Calu3 (cell line): ENCODE measurements at regions not wholly inside any gene's neighbourhood (a gene's known extent, or its start where the extent isn't known, plus 50 kb on each side); places are given as distances from the start of the nearest gene placed in this dataset.

ENCODE experiments used
- BruUV-seq: library from RNA; stranded (reverse); fragments of 400-500 nt; replicated peaks from 2 replicates; lab custom pipeline; 2021; lab: Mats Ljungman, UMichigan
- CTCF ChIA-PET: fragments of 300-600 bp; sonication (Branson Sonifier 250); formaldehyde crosslinking; loops from one replicate; lab custom pipeline; 2022; ENCODE audit warnings: antibody characterized with exemption; lab: Charles Lee
- DNase-seq: peaks from one replicate; pipeline ENCODE4 v3.0.0; 2022
- H3K27ac Mint-ChIP-seq: one replicate; pipeline ENCODE4 v1.8.0; 2022; ENCODE audit warnings: mixed read lengths; ENCODE audit not compliant: unreplicated experiment
- H3K27me3 Mint-ChIP-seq: one replicate; pipeline ENCODE4 v1.8.0; 2022; ENCODE audit warnings: mixed read lengths; ENCODE audit not compliant: unreplicated experiment
- H3K36me3 Mint-ChIP-seq: one replicate; pipeline ENCODE4 v1.8.0; 2022; ENCODE audit warnings: mild to moderate bottlenecking, moderate library complexity, mixed read lengths; ENCODE audit not compliant: insufficient read depth, unreplicated experiment
- H3K4me1 Mint-ChIP-seq: one replicate; pipeline ENCODE4 v1.8.0; 2022; ENCODE audit warnings: mild to moderate bottlenecking, low read depth, mixed read lengths; ENCODE audit not compliant: unreplicated experiment
- H3K4me3 Mint-ChIP-seq: one replicate; pipeline ENCODE4 v1.8.0; 2022; ENCODE audit warnings: mild to moderate bottlenecking, low read depth, moderate library complexity, mixed read lengths; ENCODE audit not compliant: unreplicated experiment
- H3K9me3 Mint-ChIP-seq: one replicate; pipeline ENCODE4 v1.8.0; 2022; ENCODE audit warnings: low read depth, mixed read lengths; ENCODE audit not compliant: unreplicated experiment
- intact Hi-C: fragments of 100-400 bp; cut with micrococcal nuclease; formaldehyde crosslinking; loops from one replicate; pipeline ENCODE4 v1.10.0; 2022; ENCODE audit not compliant: unreplicated experiment
- TF ChIP-seq, protein P1 (sequence below): fragments of 200-600 bp; IDR thresholded peaks from one replicate; pipeline ENCODE4 v1.8.0; 2022; ENCODE audit warnings: antibody characterized with exemption; ENCODE audit not compliant: unreplicated experiment

DNA sequence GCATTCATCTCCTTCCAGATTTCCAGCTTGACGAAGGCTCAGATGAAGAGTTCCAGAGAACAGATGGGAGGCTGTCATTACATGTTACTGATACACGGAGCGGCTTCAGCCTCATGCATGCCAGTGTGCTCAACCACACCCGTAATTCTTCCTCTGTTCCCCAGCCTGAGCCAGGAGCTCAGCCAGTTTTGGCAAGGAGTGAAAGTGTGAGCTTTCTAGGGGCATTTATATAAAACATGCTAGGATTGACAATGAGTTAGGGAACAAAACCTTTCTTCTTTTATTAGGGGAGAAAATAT lies 290.4 kb upstream of the PLXNA2 start:
- CTCF ChIA-PET = interaction anchor here (0.5 kb wide), 1 partner anchor 945 kb away, joined by 5 read pairs; no protein-coding TSS in a partner anchor
- Mint-ChIP-seq H3K4me3 (no peak overlapping the region), H3K9me3 (no peaks in the 10 kb centered on the region), H3K4me1 (no peaks in the 10 kb centered on the region), H3K36me3 (no peaks in the 10 kb centered on the region), H3K27me3 (peaks cover 79% of the 10 kb centered on the region), H3K27ac (no peak overlapping the region)
- intact Hi-C loops = no loop called here
- DNase-seq = no peak
- TF ChIP-seq, protein P1, sequence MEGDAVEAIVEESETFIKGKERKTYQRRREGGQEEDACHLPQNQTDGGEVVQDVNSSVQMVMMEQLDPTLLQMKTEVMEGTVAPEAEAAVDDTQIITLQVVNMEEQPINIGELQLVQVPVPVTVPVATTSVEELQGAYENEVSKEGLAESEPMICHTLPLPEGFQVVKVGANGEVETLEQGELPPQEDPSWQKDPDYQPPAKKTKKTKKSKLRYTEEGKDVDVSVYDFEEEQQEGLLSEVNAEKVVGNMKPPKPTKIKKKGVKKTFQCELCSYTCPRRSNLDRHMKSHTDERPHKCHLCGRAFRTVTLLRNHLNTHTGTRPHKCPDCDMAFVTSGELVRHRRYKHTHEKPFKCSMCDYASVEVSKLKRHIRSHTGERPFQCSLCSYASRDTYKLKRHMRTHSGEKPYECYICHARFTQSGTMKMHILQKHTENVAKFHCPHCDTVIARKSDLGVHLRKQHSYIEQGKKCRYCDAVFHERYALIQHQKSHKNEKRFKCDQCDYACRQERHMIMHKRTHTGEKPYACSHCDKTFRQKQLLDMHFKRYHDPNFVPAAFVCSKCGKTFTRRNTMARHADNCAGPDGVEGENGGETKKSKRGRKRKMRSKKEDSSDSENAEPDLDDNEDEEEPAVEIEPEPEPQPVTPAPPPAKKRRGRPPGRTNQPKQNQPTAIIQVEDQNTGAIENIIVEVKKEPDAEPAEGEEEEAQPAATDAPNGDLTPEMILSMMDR = no peak
- no TSS peak for BruUV-seq

DNA sequence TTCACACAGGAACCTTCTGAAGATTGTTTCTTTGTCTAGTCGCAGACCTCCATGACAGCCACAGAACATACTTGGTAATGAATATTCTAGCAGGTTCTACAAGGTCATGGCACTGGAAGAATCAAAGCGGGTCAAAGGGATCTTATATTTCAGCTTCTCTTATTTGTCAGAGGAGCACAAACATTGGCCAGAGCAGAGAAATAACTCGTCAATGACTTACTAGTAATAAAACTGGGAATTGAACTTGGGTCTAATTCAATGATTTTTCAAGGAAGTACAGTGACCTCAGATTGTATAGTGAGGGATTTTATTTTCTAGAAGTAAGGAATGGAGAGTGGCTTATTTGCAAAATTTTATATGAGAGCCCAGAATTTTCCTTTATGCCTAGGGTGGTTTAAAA lies 290.8 kb upstream of the PLXNA2 start:
- no peaks in the 10 kb centered on the region for H3K36me3 Mint-ChIP-seq
- CTCF ChIA-PET = no interaction called here
- no peak overlapping the region for H3K4me3 Mint-ChIP-seq
- H3K4me1 Mint-ChIP-seq = no peaks in the 10 kb centered on the region
- H3K9me3 Mint-ChIP-seq = no peaks in the 10 kb centered on the region
- no peak for DNase-seq
- TF ChIP-seq, protein P1 = no peak
- intact Hi-C loops = no loop called here
- no peak overlapping the region for H3K27ac Mint-ChIP-seq
- BruUV-seq = no TSS peak
- H3K27me3 Mint-ChIP-seq = peaks cover 80% of the 10 kb centered on the region

DNA sequence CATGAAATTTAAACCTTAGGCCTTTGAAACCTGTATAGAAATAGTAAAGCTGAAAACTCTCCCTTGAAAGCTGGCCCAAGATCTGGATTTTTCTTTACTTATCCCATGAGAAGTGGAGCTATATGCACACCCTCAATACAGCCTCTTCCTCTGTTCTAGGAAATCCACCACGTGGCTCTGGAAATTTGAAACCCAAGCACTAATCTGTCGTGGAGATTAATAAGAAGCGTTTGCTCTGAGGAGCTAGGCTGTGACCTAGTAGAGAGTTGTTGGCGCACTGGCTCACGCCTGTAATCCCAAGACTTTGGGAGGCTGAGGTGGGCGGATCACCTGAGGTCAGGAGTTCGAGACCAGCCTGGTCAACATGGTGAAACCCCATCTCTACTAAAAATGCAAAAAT lies 291.3 kb upstream of the PLXNA2 start:
- Mint-ChIP-seq H3K27ac (no peak overlapping the region), H3K27me3 (peaks cover 83% of the 10 kb centered on the region), H3K36me3 (no peaks in the 10 kb centered on the region), H3K4me1 (no peaks in the 10 kb centered on the region), H3K4me3 (no peak overlapping the region), H3K9me3 (no peaks in the 10 kb centered on the region)
- BruUV-seq = no TSS peak
- DNase-seq = no peak
- intact Hi-C loops = no loop called here
- CTCF ChIA-PET = no interaction called here
- TF ChIP-seq, protein P1 = no peak

DNA sequence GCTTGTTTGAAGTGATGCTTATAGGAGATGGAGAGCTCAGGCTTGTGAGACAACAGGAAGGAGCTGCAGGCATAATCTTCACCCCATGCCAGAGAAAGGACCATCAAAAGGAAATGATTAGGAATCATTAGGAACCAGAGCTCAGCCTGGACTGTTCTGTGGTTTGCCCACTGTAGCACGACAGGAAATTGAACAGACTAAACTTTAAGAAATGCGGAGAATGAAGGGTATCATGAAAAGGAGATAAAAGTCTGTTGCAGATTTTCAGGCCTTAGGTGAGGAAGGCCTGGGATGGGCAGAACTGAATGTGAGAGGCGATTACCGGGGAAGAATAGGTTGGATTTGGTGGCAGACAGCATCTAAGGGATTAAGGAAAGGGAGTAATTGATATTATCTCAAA lies 292.0 kb upstream of the PLXNA2 start:
- intact Hi-C loops = no loop called here
- no TSS peak for BruUV-seq
- TF ChIP-seq, protein P1 = no peak
- H3K4me3 Mint-ChIP-seq = no peak overlapping the region
- H3K27ac Mint-ChIP-seq = no peak overlapping the region
- no peaks in the 10 kb centered on the region for H3K9me3 Mint-ChIP-seq
- DNase-seq = no peak
- no peaks in the 10 kb centered on the region for H3K36me3 Mint-ChIP-seq
- H3K27me3 Mint-ChIP-seq = peaks cover 83% of the 10 kb centered on the region
- H3K4me1 Mint-ChIP-seq = no peaks in the 10 kb centered on the region
- CTCF ChIA-PET = no interaction called here
